Motor neuron (in vitro differentiated cells): ENCODE measurements at regions not wholly inside any gene's neighbourhood (a gene's known extent, or its start where the extent isn't known, plus 50 kb on each side); places are given as distances from the start of the nearest gene placed in this dataset.
A peak's percentile ranks its signal among the peaks of the same experiment; 100 is the strongest.

Experiments
- ATAC-seq, 8 experiments: fragments of 200-7000 bp; cut with Tn5 transposase; replicated peaks in 6 of 8; 2 replicates each; pipeline ENCODE4 v1.8.0; 2021; ENCODE audit warnings: mild to moderate bottlenecking in 8 of 8, moderate library complexity in 8 of 8
- H3K27ac ChIP-seq, 2 donors: fragments of 250-450 bp; sonication (Bioruptor Pico); 2 replicates each; pipeline ENCODE4 v1.9.0; 2021; ENCODE audit warnings: antibody characterized with exemption in 2 of 2, mild to moderate bottlenecking in 2 of 2, moderate library complexity in 1 of 2
- H3K4me1 ChIP-seq, 2 donors: fragments of 250-450 bp; sonication (Bioruptor Pico); replicated peaks in 1 of 2; 2 replicates each; pipeline ENCODE4 v1.6.1; 2021; ENCODE audit warnings: antibody characterized with exemption in 2 of 2, mild to moderate bottlenecking in 2 of 2, moderate library complexity in 1 of 2
- H3K4me3 ChIP-seq, 5 donors: fragments of 250-450 bp; sonication (Bioruptor Pico); 2 replicates each; pipeline ENCODE4 v1.9.0; 2021; ENCODE audit warnings: antibody characterized with exemption in 5 of 5, mild to moderate bottlenecking in 5 of 5, moderate library complexity in 4 of 5
- WGBS, 10 experiments: fragments of 450-650 bp; shearing (Covaris generic); methylation state at CpG; one replicate each; pipeline ENCODE4 v1.0.0; 2022; 5-methylcytosine and 5-hydroxymethylcytosine counted together
- in situ Hi-C, 9 experiments: fragments of 400-800 bp; cut with MboI; loops; one replicate each; pipeline ENCODE4 v1.15.0; 2021; ENCODE audit warnings: low sequenced_read_pairs in 9 of 9, low pct_unique_long_range_greater_than_20kb in 2 of 9; ENCODE audit not compliant: unreplicated experiment in 9 of 9

DNA sequence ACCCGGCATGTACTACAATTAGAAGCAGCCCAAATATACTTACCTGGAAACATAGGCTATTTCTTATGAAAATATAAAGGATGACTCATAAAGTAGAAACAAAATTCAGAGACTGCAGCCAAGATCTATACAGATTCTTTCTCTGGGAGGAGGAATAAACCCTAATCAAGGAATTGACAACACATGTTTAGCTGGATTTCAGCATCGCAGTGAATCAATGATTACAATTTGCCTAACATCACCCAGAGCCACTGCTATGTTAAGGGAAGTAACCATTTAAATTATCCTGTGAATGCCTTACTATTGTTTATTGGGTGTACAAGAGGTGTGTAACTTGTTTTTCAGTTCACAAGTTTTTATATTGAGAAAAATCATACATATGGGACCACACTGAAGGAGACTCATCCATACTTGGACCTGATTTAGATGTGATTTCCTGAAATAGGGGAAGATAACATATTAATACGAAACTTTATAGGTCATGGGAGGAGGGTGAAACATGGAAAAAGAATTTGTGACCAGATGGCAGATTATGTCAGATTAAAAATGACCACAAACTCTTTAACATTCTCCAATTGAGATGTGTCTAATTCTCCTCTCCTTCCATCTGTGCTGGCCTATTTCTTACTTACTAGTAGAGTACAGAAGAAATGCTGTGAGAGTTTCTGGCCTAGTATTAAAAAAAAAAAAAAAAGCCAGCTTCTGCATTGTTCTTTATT is 1168.4 kb downstream of the SLITRK1 start:
- in situ Hi-C loops, result no loop called here
- 17 to 100% (median 60%) methylated on average over 1 to 3 of the region's 3 CpGs; no CpG with 5 or more reads in 1 of the 10 experiments for WGBS, 10 experiments
- Histone ChIP-seq H3K4me3 (no peak overlapping the region), H3K4me1 (no peaks in the 10 kb centered on the region), H3K27ac (no peak overlapping the region)
- ATAC-seq, result peak in 1 of 8 experiments; percentile 74

GRCh38 chr13:82702513-82702912 is 1179.8 kb downstream of the SLITRK1 start:
- no peak for ATAC-seq
- no peaks in the 10 kb centered on the region for H3K4me1 ChIP-seq
- in situ Hi-C loops, result no loop called here
- no peak overlapping the region for H3K4me3 ChIP-seq
- H3K27ac ChIP-seq, result no peak overlapping the region
- WGBS, 10 experiments, result 36 to 100% (median 90%) methylated on average over 1 of the region's 1 CpG; no CpG with 5 or more reads in 1 of the 10 experiments

- Histone ChIP-seq H3K4me1 (no peaks in the 10 kb centered on the region), H3K27ac (no peak overlapping the region), H3K4me3 (no peak overlapping the region)
- 0 to 100% (median 60%) methylated on average over 1 to 2 of the region's 2 CpGs; no CpG with 5 or more reads in 1 of the 10 experiments for WGBS, 10 experiments
- no peak for ATAC-seq
- in situ Hi-C loops, result no loop called here
These were observed 1181.3 kb downstream of the SLITRK1 start for GRCh38 chr13:82701020-82701419.

- in situ Hi-C loops, result no loop called here
- no peak overlapping the region for H3K27ac ChIP-seq
- H3K4me1 ChIP-seq, result no peaks in the 10 kb centered on the region
- no peak overlapping the region for H3K4me3 ChIP-seq
- no peak for ATAC-seq
These were observed 1183.3 kb downstream of the SLITRK1 start for GRCh38 chr13:82698941-82699340.

- ATAC-seq, result no peak
- H3K4me3 ChIP-seq, result no peak overlapping the region
- in situ Hi-C loops, result no loop called here
- no peaks in the 10 kb centered on the region for H3K4me1 ChIP-seq
- H3K27ac ChIP-seq, result no peak overlapping the region
These were observed 1183.9 kb downstream of the SLITRK1 start for GRCh38 chr13:82698383-82698782.

DNA sequence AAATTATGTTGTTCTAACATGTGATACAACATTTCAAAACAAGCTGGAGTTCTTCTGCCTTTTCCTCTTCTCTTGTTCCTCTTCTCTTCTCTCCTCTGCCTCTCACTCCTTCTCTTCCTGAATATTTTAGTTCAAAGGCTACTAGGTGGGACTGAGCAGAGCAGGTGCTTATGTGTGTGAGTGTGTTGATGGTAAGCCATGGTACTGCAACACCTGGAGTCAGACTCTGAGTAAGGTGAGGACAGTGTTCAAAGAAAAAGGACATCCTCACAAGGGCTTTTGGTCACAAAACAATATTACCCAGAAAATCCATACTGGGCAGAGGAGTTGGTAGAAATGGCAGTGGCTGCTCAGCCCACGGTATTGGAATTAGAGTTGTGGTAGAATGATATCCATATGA is 1188.7 kb downstream of the SLITRK1 start:
- no peak overlapping the region for H3K27ac ChIP-seq
- in situ Hi-C loops, result no loop called here
- 13 to 100% (median 87%) methylated on average over 1 of the region's 1 CpG; no CpG with 5 or more reads in 6 of the 10 experiments for WGBS, 10 experiments

DNA sequence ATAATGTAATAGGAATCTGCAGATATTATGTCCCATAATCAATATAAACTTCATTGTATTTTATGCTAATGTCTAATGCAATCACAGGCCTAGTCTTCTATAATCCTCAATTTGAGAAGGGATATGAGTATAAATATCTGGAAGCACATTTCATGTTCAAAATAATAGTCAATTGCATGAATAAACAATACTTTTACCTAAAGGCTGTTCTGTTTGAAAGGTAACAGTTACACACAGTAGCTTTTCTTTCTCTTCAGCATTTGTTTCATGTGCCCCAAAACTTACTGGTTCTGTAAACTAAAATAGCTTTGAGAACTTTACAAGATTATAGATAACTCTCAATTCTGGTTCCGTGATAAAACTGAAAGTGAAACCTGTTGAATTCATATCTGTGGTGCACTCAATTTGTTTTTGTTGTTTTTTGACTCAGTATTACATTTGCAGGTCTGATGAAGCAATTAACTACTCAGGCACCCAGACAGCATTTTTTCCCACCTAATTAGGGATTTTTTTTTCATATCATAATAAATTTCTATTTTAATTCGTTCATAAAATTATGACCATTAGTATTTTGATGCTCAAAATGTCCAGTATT is 1193.8 kb downstream of the SLITRK1 start:
- ATAC-seq, result no peak
- Histone ChIP-seq H3K4me3 (no peak overlapping the region), H3K4me1 (no peaks in the 10 kb centered on the region), H3K27ac (no peak overlapping the region)
- 0 to 75% (median 45%) methylated on average over 1 to 2 of the region's 2 CpGs for WGBS, 10 experiments
- in situ Hi-C loops, result no loop called here

More for the DNA sequence above, 1188.7 kb downstream of the SLITRK1 start:
- ATAC-seq, result no peak
- H3K4me3 ChIP-seq, result no peak overlapping the region
- no peaks in the 10 kb centered on the region for H3K4me1 ChIP-seq

DNA sequence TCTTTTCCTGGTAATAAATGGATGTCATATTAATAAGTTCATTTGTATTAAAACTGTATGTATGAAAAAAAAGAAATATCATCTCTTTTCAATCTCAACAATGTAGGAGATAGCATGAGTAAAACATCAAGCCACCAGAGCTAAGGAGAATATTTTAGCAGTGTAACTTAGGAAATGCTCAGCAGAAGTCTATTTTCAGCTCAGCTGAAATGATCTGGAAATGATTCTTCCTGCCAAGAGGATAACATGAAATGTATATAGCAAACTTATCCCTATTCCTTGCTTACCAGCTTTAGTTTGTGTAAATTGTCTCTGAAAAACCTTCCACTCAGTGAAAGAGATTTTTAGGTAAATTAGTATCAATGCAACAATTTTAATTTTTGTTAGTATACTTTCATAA is 1194.4 kb downstream of the SLITRK1 start:
- ATAC-seq, result no peak
- H3K27ac ChIP-seq, result no peak overlapping the region
- no peak overlapping the region for H3K4me3 ChIP-seq
- in situ Hi-C loops, result no loop called here
- H3K4me1 ChIP-seq, result no peaks in the 10 kb centered on the region

GRCh38 chr13:82681535-82681934 is 1200.7 kb downstream of the SLITRK1 start:
- Histone ChIP-seq H3K4me1 (no peaks in the 10 kb centered on the region), H3K27ac (no peak overlapping the region), H3K4me3 (no peak overlapping the region)
- in situ Hi-C loops, result no loop called here
- WGBS, 10 experiments, result 0 to 100% (median 58%) methylated on average over 1 to 4 of the region's 4 CpGs; no CpG with 5 or more reads in 1 of the 10 experiments
- no peak for ATAC-seq

DNA sequence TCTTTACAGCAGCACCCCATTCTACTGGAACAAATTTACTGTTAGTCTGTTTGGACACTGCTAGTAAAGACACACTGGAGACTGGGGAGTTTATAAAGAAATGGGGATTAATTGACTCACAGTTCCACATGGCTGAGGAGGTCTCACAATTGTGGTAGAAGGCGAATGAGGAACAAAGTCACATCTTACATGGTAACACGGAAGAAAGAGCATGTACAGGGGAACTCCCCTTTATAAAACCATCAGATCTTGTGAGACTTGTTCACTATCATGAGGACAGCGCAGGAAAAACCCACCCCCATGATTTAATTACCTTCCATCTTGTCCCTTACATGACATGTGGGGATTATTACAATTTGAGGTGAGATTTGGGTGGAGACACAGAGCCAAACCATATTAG is 1204.2 kb downstream of the SLITRK1 start:
- in situ Hi-C loops, result no loop called here
- WGBS, 10 experiments, result 17 to 96% (median 79%) methylated on average over 1 to 3 of the region's 3 CpGs; no CpG with 5 or more reads in 2 of the 10 experiments
- Histone ChIP-seq H3K27ac (no peak overlapping the region), H3K4me3 (no peak overlapping the region), H3K4me1 (no peaks in the 10 kb centered on the region)
- ATAC-seq, result no peak

- no peak overlapping the region for H3K27ac ChIP-seq
- H3K4me1 ChIP-seq, result no peaks in the 10 kb centered on the region
- ATAC-seq, result no peak
- no peak overlapping the region for H3K4me3 ChIP-seq
- in situ Hi-C loops, result no loop called here
These were observed 1207.2 kb downstream of the SLITRK1 start for GRCh38 chr13:82675024-82675423.

- in situ Hi-C loops, result no loop called here
These were observed 1207.7 kb downstream of the SLITRK1 start for GRCh38 chr13:82674546-82674945.

DNA sequence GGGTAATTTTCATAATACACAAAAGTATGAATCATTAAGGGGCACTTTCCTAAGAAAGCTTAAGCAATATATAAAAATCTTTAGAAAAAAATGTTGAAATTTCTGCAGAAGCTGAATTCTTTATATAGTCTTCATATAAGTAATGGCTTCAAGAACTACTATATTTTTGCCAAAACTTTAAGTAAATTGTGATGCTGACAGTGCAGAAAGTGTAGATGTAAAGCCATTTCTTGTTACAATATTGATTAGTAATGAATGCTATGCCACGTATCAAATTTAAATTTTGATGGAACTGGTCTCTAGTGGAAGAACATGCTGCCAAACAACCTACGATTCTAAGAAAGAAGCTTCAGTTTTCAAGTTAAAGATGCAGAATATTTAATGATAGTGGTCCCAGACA is 1210.0 kb downstream of the SLITRK1 start:
- in situ Hi-C loops, result no loop called here
- no peak for ATAC-seq
- WGBS, 10 experiments, result 0 to 100% (median 76%) methylated on average over 1 to 2 of the region's 2 CpGs
- H3K4me1 ChIP-seq, result no peaks in the 10 kb centered on the region
- no peak overlapping the region for H3K4me3 ChIP-seq
- H3K27ac ChIP-seq, result no peak overlapping the region

More at GRCh38 chr13:82674546-82674945, 1207.7 kb downstream of the SLITRK1 start:
- no peak for ATAC-seq
- WGBS, 10 experiments, result 20 to 100% (median 57%) methylated on average over 1 of the region's 1 CpG; no CpG with 5 or more reads in 5 of the 10 experiments
- no peaks in the 10 kb centered on the region for H3K4me1 ChIP-seq
- no peak overlapping the region for H3K4me3 ChIP-seq
- no peak overlapping the region for H3K27ac ChIP-seq

GRCh38 chr13:82664183-82664582 is 1218.1 kb downstream of the SLITRK1 start:
- Histone ChIP-seq H3K4me1 (no peaks in the 10 kb centered on the region), H3K27ac (no peak overlapping the region), H3K4me3 (no peak overlapping the region)
- WGBS, 10 experiments, result 0 to 100% (median 60%) methylated on average over 1 of the region's 1 CpG; no CpG with 5 or more reads in 3 of the 10 experiments
- ATAC-seq, result no peak
- in situ Hi-C loops, result no loop called here
